ENCODE measurements at regions not wholly inside any gene's neighbourhood (a gene's known extent, or its start where the extent isn't known, plus 50 kb on each side); places are given as distances from the start of the nearest gene placed in this dataset.

GRCh38 chr18:59954755-59955156, 55.0 kb downstream of the PMAIP1 start:
- no peak for DNase-seq

GRCh38 chr18:59954241-59954640, 54.4 kb downstream of the PMAIP1 start:
- DNase-seq = no peak

Measured in CD4-positive, alpha-beta T cell treated with Interleukin-15 for 1 hour (primary cell).